ENCODE measurements at regions not wholly inside any gene's neighbourhood (a gene's known extent, or its start where the extent isn't known, plus 50 kb on each side); places are given as distances from the start of the nearest gene placed in this dataset.

- TF ChIP-seq ZFX (IDR thresholded peaks at IDR 0.05; ENCODE audit: borderline replicate concordance) (no peak), CTCF (IDR thresholded peaks at IDR 0.05) (no peak)
Observed at GRCh38 chr4:117907646-117908045, 126.6 kb upstream of the NDST3 start.
